NCI-H510A (cell line): ENCODE measurements at regions not wholly inside any gene's neighbourhood (a gene's known extent, or its start where the extent isn't known, plus 50 kb on each side); places are given as distances from the start of the nearest gene placed in this dataset.
"Not testable (repeated sequence)": the region's sequence is repeated elsewhere in the genome, so short reads cannot be mapped to it uniquely, and the experiment has no call there.

ENCODE experiments used
- DNase-seq: peaks from one replicate; lab custom pipeline; 2025; lab: John Stamatoyannopoulos, UW

DNA sequence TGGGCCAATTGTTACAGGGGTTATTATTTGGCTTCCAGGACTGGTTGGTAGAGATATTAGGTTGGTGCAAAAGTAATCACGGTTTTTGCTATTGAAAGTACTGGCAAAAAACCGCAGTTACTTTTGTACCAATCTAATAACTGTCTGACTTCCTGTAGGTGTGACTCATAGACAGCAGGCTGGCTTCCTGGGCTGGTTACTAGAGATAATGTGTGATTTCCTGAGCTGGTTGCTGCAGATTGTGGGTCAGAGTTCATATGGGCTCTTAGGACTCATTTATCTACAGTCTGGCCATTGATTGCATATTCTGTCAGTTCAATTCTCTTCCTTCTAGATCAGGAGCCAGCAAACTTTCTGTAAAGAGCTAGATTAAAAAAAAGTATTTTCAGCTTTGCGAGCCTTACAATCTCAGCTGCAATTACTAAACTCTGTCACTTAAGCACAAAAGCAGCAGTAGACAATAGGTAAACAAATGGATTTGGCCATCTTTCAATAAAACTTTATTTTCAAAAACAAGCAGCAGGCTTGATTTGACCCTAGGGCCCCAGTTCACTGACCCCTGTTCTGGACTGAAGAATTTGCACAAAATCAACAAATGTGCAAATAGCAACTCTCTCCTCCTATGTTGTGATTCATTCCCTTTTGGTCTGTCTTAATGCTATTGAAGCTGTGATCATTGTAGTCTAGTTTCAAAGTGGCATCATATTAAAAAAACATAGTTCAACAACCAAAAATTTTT lies 50.8 kb upstream of the BOD1L1 start:
- no peak for DNase-seq

DNA sequence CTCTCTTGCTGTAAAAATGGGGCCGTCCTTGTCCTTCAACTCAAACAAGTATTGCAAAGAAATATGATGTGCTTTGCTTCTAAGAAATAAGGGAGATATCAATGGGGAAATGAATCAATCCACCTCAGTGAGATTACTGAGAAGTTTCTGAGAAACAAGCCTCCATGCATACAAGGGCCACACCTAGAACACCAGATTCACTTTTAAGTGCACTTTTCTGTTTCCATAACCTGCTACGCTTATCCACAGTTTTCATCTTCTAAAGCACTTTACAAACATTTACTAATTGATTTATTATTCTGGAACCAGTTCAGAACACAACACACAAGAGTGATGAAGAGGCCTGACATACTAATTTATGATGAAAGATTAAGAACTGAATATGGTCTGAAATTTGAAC lies 54.0 kb upstream of the BOD1L1 start:
- DNase-seq: no peak

DNA sequence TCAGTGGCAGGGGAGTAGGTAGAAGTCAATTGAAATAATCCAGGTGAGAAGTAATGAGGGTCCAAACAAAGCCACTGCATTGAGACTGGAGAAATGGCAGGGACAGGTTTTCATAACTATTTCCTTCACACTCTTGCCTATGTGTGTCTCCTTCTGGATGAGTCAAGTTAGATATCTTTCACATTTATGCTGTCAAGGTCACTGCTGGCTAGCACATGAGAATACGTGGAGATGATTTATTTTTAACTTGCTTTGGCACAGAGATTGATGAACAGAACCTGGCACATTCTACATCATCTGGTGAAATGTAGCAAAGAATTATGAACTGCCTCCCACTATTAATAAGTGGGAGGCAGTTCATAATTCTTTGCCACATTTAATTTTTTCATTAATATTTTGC lies 66.7 kb upstream of the BOD1L1 start:
- DNase-seq: no peak

DNA sequence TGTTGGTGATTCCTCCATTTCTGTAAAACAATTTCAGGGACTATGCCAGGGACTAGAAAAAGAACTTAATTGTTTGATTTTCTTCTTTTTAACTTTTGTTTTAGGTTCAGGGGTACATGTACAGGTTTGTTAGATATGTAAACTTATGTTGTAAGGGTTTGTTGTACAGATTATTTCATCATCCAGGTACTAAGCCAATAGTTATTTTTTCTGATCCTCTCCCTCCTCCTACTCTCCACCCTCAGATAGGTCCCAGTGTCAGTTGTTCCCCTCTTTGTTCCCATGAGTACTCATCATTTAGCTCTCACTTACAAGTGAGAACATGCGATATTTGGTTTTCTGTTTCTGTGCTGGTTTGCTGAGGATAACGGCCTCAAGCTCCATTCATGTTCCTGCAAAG lies 70.8 kb upstream of the BOD1L1 start:
- no peak for DNase-seq

DNA sequence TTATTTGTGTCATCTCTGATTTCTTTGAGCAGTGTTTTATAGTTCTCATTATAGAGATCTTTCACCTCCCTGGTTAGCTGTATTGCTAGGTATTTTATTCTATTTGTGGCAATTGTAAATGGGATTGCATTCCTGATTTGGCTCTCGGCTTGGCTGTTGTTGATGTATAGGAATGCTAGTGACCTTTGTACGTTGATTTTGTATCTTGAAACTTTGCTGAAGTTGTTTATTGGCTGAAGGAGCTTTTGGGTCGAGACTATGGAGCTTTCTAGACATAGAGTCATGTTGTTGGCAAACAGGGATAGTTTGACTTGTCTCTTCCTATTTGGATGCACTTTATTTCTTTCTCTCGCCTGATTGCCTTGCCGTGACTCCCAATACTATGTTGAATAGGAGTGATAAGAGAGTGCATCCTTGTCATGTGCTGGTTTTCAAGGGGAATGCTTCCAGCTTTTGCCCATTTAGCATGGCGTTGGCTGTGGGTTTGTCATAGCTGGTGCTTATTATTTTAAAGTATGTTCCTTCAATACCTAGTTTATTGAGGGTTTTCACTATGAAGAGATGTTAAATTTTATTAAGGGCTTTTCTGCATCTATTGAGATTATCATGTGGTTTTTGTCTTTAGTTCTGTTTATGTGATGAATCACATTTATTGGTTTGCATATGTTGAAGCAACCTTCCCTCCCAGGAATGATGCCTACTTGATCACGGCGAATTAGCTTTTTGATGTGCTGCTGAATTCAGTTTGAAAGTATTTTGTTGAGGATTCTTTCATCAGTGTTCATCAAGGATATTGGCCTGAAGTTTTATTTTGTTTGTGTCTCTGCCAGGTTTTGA lies 72.7 kb upstream of the BOD1L1 start:
- no peak for DNase-seq

DNA sequence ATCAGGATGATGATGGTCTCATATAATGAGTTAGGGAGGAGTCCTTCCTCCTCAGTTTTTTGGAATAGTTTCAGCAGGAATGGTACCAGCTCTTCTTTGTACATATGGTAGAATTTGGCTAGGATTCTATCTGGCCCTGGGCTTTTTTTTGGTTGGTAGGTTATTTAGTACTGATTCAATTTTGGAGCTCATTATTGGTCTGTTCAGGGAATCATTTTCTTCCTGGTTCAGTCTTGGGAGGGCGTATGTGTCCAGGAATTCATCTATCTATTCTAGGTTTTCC lies 73.3 kb upstream of the BOD1L1 start:
- not testable (repeated sequence) for DNase-seq

DNA sequence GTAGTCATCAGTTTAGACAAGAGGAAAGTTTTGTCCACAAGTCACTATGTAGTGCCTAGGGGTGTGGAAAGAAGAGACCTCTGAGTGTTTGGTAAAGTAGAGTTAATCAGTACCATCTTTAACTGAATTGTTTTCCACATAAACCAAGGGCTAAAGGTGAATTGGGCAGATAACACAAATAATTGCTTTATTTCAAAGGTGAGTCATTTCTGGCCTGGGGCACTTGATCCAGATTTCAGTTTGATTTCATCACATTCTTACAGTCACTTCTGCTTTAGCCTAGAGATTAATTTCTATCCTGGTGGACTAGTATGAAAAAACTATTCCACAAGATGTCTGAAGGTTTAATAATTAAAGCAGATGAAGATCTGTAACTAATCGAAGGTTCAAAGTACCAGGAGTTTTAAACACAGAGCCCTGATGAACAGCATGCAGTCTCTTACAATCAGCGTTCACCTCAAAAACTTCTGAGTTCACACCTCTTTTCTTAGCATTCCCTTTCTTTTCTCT lies 74.5 kb upstream of the BOD1L1 start:
- DNase-seq: no peak

DNA sequence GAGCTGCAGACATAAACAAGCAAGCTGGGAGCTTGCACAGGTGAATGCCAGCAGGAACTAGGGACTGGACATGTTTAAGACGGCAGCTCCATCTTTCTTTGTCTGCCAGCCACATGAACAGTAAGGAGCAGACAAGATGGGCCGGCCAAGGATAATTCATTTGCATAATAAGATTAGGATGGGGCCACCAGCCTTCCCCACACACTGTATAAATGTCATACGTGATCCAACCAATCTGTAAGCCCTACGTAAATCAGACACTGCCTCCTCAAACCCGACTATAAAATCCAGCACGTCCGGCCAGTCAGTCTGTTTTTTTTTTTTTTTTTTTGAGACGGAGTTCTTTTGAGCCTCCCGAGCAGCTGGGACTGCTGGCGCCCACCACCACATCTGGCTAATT lies 75.6 kb upstream of the BOD1L1 start:
- no peak for DNase-seq

DNA sequence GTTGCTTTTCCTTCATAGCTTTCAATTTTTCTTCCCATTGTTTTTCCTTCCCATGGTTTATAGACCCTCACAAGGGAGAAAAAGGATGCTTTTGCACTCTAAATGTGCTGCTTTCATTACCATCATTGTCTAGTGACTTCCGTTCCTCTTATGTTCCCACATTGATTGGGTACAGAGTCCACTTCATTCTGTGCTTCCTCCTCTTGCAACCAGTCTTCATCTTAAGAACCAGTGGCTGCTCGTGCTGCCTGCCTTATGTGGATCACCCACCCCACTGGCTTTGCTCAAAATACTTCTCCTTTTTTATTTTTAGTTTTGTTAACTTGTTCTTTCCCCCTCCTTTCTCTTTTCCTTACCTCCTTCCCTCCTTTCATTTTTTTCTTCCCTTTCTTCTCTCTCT lies 76.5 kb upstream of the BOD1L1 start:
- DNase-seq: no peak

DNA sequence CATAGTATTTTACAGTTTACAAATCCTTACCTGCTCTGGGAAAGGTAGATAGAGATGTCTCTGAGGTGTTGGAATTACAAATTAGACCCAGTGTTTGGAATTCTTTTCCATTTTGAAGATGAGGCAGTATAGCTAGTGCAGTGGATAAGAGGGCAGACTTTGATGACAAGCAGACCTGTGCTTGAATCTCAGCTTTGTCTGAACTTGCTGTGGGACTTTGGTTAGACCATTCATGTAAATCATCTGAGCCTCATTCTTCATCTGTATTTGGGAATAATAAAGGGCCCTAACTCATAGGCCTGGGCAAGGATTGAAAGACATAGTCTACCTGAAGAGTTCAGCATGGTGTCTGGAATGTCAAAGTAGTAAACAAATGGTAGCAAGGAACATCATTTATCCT lies 77.2 kb upstream of the BOD1L1 start:
- no peak for DNase-seq

DNA sequence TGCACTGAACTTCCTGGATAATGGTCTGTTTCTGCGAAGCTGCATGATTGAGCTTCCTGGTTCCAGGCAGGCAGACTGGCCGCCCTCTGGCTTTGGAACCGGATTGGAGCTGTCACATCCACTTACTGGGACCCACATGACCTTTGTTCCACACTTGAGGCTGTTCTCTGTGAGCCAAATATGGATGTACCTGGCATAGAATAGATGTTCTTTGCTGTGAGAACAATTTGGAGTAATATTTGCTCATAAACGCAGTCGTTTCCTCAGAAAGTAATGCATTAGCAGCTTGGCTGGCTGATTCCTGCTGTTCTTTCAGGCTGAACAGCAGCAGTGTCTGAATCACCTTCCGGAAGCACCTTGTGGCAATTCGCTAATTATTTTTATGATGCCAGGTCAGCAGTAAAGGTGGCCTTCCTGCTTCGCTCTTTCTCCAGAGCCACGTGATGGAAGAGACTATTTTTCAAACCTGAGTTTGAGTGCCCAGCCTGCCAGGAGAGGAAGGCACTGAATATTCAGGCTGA lies 78.1 kb upstream of the BOD1L1 start:
- no peak for DNase-seq

DNA sequence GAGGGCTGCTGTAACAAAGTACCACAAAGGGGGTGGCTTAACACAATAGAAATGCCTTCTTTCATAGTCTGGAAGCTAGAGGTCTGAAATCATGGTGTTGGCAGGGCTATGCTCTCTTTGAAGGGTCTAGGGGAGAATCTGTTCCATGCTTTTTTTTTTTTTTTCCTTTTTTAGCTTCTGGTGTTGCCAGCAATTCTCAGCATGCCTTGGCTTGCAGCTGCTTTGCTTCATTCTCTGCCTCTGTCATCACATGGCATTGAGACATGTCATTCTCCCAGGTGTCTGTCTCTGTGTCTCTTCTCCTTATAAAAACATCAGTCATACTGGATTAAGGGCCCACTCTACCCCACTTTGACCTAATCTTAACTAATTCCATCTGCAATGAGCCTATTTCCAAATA lies 78.6 kb upstream of the BOD1L1 start:
- DNase-seq: no peak

DNA sequence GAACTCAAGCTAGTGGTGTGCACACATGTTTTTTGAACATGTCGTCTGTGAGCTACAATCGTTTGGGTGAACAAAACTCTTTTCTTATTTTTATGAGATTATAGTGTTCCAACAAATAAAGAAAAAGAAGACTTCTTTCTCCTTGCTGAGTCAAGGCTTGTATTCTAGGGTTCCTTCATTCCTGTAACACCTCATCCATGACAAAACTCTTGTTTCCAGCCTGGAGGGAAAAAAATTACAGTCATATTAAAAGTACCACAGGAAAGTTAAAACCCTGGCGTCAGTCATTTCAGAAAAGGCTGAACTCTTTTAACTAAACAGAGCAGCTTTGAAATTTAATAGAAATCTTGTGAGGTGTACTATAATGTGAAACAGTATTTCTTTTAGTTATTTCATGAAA lies 79.2 kb upstream of the BOD1L1 start:
- no peak for DNase-seq

DNA sequence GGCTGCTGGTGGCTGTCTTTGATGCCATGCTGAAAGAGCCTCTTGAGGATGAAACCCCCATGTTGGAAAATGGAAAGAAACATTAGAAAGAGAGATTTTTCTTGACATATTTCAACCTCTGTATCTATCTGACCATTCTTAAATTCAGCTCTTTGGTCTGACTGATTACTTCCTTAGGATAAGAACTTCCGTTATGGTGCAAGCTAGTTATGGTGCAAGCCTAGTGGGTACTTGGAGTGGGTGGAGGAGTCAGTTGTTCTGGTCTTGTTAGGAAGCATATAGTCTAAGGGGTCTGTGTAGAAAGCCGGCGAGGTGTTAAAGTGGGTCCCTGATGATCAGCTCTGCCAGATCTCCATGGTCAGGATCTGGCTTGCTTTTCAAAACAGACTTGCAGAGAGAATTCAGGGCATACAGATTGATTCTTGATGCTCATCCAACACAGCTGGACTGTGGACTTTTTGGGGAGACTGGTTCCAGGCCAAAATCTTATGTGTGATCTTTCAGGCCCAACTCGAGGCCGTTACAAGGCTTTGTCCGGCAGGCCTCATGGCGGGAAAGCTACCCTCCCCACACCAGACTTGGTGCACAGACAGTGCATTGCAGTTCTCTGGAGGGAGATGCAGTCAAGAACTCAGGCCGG lies 82.8 kb upstream of the BOD1L1 start:
- DNase-seq: no peak

DNA sequence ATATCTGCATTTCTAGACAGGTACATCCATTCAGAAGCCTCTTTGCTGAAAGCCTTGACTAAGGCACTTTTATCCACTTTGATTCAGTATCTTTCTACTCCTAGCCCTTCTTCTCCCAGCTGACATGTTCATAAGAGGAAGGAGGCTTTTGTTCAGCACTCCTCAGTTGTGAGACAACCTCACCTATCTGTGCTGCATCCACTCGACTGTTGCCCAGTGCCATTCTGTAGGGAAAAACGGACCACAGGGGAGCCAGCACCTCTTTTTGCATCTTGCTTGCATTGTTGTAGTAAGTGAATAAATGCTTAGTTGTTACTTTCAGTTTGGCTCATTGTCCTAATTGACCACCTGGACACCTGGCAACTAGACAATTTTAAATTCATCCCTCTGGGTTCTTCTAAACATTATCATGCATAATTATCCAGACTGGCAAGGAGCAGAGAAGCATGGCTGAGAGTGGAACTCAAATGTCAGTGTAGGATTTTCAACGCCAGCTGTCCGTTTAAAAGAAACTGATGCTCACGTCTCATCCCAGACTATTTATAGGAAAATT lies 83.8 kb upstream of the BOD1L1 start:
- DNase-seq: no peak

DNA sequence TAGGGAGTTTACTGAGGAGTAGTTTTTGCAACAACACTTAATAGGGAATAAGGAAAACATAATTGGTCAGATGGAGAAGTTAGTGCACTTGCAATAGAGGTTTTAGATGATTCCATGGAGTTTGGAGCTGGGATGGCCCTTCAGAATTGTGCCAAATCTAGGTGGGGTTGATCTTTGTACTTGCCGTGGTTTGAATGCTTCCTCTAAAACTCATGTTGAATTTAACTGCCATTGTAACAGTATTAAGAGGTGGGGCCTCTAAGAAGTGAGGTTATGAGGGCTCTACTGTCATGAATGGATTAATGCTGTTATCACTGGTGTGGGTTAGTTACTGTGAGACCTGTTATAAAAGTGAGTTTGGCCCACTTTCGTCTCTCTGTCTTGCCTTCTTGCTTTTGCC lies 94.4 kb upstream of the BOD1L1 start:
- DNase-seq: no peak

DNA sequence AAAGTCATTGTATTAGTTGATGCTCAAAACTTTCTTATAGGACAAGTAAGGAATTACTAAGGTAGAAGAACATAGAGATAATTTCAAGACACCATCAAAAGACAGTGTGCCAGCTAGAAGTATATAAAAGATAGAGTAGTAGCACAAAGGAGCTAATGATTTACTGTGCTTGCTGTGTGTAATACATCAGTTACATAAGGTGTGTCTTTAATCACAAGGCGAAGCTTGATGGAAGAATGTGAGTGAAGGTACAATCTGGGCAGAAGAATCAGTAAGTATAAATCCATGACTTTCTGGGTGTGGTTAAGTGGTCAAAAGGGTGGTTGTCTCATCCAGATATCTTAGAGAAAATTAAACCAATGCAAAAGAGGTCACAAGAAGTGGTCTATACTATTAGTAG lies 95.1 kb upstream of the BOD1L1 start:
- no peak for DNase-seq

DNA sequence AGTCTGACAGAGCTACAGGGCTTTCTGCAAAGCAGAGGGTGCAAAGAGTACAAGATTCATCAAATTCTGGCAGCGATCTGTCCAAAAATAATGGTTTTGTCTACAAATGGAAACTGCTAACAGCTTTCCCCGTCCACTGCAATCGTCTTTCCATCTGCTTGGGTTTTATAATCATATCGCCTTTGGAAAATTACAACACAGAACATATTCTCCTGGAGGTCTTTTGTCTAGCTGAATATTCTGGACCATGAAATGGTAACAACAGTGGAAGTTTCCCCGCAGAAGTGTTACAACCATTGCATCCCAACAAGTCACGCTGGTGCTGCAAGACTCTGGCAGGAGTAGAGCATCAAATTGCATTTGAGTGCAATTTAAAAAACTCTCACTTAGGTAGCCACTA lies 101.2 kb upstream of the BOD1L1 start:
- no peak for DNase-seq

DNA sequence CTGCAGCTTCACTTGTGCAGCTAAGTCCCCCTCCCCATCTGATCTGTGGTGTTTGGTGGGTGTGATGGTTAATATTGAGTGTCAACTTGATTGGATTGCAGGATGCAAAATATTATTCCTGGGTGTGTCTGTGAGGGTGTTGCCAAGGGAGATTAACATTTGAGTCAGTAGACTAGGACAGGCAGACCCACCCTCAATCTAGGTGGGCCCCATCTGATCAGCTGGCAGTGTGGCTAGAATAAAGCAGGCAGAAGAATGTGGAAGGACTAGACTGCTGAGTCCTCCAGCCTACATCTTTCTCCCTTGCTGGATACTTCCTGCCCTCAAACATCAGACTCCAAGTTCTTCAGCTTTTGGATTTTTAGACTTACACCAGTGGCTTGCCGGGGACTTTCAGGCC lies 103.5 kb upstream of the BOD1L1 start:
- no peak for DNase-seq

DNA sequence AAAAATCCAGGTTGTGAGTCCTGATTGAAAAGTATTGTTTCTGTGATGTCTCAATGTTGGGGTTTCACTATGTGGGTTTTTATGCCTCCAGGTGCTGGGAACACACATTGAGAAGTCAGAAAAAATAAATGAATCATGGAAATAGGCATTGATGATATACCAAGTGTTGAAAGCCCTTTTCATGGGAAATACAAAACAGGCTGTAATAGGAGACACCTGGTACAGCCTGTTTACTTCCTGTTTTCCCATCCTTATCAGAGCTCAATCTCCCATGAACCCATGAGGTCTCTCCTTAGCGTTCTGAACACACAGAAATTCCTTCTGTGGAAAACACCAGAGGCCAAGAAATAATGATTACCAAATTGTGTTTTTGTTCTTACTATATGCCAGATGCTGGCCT lies 106.3 kb upstream of the BOD1L1 start:
- no peak for DNase-seq

DNA sequence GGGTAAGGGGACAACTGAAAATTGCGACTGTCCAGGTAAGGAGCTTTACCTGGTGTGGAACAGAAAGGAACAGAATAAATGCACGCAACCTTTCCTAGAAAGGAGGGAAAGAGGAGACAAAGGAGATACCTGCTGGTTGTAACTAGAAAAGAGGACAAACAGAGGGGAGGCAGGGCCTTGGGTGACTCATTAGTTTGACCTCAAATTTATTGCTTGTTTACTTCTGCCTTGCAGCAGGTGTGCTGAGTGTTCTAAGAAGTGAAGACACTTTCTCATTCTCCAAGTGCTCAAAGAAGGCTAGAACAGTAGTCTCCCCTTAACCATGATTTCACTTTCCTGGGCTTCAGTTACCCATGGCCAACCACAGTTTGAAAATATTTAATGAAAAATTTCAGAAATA lies 123.1 kb upstream of the BOD1L1 start:
- no peak for DNase-seq

DNA sequence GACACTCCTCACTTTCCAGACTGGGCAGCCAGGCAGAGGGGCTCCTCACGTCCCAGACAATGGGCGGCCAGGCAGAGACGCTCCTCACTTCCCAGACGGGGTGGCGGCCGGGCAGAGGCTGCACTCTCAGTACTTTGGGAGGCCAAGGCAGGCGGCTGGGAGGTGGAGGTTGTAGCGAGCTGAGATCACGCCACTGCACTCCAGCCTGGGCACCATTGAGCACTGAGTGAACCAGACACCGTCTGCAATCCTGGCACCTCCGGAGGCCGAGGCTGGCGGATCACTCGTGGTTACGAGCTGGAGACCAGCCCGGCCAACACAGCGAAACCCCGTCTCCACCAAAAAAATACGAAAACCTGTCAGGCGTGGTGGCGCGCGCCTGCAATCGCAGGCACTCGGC lies 134.1 kb upstream of the BOD1L1 start:
- DNase-seq: not testable (repeated sequence)

DNA sequence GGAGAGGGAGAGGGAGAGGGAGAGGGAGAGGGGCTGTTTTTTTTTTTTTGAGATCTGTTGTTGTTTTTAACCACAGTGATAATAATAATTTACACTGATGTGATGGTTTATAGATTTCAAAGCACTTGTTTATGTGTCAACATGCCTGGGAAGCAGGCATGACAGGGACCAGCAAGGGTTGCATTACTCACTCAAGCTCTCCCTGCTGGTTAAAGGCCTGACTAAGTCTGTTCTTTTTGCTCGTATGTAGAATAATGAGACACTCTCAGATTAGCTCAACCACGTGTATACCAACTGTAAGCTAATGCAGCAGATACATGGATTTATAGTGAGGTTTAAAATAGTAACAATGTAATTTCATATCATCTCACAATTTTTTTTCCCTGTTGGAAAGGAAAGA lies 134.6 kb upstream of the BOD1L1 start:
- DNase-seq: no peak
